IPS-18c (cell line): ENCODE measurements at regions not wholly inside any gene's neighbourhood (a gene's known extent, or its start where the extent isn't known, plus 50 kb on each side); places are given as distances from the start of the nearest gene placed in this dataset.
"Not testable (repeated sequence)": the region's sequence is repeated elsewhere in the genome, so short reads cannot be mapped to it uniquely, and the experiment has no call there.

ENCODE experiments used
- H3K4me3 ChIP-seq: 2 replicates; pipeline ENCODE4 v1.7.0; 2013; ENCODE audit warnings: low read depth, mild to moderate bottlenecking, low read length, moderate library complexity; ENCODE audit not compliant: insufficient read depth
- H3K9me3 ChIP-seq: one replicate; pipeline ENCODE4 v1.6.1; 2013; ENCODE audit warnings: mild to moderate bottlenecking, low read length, moderate library complexity; ENCODE audit not compliant: control insufficient read depth, insufficient read depth

DNA sequence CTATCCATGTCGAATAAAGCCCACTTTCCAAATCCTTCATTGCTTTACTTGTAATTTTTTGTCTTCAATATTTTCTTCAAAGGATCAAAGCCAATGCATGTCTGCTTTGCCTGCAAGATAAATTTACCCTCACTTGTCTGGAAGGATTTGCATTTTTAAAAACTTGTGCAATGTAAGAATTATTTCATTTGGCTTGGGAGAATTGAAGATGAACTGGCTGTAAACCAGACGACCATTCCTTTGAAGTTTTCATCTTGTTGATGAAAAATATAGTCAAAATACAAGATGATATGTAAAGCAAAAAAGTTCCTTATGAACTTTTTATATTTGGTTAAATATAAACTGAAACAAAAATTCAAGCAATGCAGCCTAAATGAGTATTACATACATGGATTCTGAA lies 225.0 kb downstream of the SLITRK1 start:
- no peak overlapping the region for H3K4me3 ChIP-seq
- no peaks in the 10 kb centered on the region for H3K9me3 ChIP-seq

DNA sequence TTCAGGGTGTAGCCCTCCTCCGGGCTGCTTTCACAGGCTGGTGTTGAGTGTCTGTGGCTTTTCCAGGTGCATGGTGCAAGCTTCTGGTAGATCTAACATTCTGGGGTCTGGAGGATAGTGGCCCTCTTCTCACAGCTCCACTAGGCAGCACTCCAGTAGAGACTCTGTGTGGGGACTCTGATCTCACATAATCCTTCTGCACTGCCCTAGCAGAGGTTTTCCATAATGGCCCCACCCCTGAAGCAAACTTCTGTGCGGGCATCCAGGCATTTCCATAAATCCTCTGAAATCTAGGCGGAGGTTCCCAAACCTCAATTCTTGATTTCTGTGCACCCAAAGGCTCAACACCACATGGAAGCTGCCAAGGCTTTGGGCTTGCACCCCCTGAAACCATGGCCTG lies 239.7 kb downstream of the SLITRK1 start:
- not testable (repeated sequence) for H3K4me3 ChIP-seq, H3K9me3 ChIP-seq

DNA sequence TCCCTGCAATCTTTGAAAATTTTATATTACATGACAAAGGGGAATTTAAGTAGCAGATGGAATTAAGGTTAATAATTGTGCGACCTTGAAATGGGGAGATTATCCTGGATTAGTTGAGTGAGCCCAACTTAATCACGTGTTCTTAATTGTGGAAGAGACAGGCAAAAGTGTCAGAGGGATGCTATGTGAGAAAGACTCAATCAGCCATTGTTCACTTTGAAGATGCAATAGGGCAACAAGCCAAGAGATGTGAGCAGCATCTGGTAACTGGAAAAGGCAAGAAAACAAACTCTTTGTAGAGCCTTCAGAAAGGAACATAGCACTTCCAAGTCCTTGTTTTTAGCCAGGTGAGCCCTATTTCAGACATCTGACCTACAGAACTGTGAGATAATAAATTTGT lies 247.7 kb downstream of the SLITRK1 start:
- Histone ChIP-seq H3K4me3 (no peak overlapping the region), H3K9me3 (no peaks in the 10 kb centered on the region)

DNA sequence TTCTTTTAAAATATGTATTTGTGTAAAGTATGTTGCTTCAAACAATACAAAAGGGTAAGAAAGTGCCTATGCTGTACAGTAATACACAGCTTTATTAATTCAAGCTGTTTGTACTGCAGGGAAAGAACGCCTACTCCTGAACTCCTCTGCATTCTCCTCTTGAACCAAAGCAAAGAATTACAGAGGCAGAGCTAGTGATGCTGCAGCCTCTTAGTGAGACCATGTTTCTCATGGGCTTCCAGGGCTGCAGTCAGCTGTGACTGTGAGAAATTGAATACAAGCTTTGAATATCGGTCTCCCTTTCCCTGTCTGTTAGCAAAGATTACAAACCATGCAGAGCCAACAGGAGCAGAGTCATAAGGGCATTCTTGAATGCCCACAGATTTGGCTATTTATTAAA lies 248.5 kb downstream of the SLITRK1 start:
- Histone ChIP-seq H3K9me3 (peaks cover 2% of the 10 kb centered on the region), H3K4me3 (no peak overlapping the region)

DNA sequence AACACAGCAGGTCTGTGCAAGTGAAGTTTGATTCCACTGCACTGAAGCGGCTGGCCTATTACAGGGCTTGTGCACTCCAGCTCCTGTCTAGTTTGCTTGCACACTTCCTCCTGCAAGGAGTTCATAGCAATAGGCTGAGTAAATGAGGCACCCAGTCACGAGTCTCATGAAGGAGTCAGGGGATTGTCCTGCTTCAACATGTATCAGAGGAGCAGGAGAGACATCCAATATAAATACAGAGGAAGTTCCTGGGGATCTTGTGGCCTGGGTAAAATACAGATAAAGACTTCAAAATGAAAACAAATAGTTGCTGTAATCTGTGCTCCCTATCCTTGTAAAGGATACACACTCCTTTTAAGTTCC lies 259.9 kb downstream of the SLITRK1 start:
- Histone ChIP-seq H3K9me3 (no peaks in the 10 kb centered on the region), H3K4me3 (no peak overlapping the region)

DNA sequence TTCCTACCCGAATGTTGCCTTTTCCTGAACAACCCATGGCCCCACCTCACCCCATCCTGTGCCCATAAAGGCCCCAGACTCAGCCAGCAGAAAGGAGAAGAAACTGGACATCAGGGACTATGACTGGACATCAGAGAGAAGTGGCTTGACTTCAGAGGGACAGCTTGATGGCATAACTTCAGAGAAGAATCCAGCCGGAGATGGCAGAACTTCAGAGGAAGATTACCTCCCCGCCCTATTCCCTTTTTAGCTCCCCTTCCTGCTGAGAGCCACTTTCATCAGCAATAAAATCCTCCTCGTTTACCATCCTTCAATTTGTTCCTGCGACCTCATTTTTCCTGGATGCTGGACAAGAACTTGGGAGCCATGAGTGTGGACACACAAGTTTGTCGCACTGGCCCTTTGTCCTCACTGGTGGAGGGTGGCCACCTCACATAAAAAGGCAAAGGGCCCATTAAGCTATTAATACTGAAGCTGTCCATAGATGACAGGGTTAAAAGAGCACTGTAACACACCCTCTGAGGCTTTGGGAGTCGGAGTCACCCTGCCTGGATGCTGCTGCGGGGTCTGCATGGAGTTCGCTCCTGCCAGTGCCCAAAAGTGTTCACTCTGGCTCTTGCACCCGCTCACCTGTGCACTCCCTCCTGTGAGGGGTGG lies 260.4 kb downstream of the SLITRK1 start:
- Histone ChIP-seq H3K9me3 (no peaks in the 10 kb centered on the region), H3K4me3 (no peak overlapping the region)

DNA sequence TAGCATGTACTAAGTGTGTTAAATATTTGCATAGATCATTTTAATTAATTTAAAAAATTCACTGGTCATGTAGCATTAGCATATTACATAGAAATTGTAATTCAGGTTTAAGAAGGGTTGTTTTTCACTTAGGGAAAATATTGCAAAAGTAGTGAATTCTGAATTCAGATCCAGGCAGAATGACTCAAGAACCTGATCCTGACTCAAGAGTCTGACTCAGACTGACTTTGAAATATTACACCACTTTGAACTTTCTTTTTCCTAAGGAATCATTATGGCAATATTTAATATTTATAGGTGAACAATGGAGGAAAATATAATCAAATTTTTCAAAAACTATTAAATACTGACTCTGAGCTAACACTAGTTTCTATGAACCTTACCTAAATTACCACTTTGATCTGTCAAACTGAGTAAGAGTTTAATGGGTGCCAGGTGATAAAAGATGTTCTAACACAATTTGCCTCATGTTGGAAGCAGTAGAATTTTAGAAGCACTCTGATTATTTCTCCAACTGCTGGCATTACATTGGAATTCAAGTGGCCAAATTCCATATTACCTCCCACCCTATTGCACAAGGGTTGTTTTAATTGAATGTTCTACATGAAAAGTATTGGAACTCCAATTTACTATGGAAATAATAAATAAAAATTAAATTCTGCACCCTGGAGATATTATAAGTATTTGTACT lies 261.6 kb downstream of the SLITRK1 start:
- Histone ChIP-seq H3K9me3 (no peaks in the 10 kb centered on the region), H3K4me3 (no peak overlapping the region)

DNA sequence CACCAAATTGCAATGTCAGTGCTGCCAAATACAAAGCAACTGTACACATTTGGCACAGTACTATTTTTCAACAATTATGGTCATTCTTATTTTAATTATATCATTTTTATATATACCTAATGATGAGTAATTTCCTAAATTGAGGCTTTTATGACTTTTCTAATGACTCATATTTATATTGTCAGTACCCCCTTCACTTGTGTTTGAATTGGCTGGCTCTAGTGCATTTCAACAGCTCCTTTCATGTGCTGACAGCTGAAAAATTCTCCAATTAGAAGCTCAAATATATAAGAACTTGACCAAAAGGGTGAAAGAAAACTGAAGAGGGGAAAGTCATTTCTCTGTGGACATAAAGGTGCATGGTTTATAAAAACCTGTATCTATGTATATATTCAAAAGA lies 263.3 kb downstream of the SLITRK1 start:
- no peaks in the 10 kb centered on the region for H3K9me3 ChIP-seq
- no peak overlapping the region for H3K4me3 ChIP-seq

DNA sequence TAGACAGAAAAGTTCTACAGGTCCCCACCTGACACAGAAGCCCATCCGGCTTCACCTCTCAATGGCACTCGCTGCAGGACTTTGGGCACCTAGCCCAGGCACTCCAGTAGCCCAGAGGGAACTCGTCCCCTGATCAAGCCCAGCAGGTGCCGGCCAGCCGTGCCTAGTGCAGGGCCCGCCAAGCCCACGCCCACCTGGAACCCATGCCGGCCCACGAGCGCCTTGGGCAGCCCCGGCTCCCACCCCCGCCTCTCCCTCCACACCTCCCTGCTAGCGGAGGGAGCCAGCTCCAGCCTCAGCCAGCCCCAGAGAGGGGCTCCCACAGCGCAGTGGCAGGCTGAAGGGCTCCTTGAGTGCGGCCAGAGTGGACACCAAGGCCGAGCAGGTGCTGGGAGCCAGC lies 268.8 kb downstream of the SLITRK1 start:
- Histone ChIP-seq H3K9me3 (peaks cover 2% of the 10 kb centered on the region), H3K4me3 (no peak overlapping the region)

DNA sequence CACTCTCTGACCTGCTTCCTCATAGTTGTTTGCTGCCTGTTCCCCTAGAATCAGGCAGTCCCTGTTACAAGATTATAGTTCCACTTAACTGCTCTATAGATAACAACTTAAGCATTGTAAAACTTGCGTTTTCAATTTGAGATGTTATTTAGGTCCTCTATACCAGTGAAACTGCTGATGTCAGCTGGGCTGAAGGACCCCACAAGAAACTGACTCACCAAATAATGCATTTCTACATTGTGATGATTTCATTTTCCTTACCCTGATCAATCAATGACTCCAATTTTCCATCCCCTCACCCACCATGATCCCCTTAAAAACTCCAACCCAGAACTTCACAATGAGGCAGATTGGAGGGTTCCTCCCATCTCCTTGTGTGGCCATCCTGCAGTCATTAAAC lies 280.7 kb downstream of the SLITRK1 start:
- no peak overlapping the region for H3K4me3 ChIP-seq
- H3K9me3 ChIP-seq: no peaks in the 10 kb centered on the region

DNA sequence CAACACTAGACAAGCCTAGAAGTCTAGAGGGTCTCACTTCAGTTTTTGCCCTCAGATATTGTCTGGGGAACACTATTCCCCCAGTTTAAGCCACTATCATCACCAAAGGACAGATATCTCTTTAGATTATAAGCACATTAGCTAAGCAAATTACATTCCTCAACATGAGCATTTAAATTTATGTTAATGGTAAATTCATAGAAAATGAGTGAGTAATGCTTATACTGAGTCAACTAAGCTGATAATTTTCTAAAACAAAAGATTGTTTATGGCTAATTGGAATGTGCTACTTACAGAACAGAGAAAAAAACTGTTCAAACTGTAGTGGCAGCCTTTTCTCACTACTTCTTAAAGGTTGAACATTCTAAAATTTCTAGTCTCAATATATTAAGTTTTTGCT lies 290.2 kb downstream of the SLITRK1 start:
- Histone ChIP-seq H3K9me3 (no peaks in the 10 kb centered on the region), H3K4me3 (no peak overlapping the region)

DNA sequence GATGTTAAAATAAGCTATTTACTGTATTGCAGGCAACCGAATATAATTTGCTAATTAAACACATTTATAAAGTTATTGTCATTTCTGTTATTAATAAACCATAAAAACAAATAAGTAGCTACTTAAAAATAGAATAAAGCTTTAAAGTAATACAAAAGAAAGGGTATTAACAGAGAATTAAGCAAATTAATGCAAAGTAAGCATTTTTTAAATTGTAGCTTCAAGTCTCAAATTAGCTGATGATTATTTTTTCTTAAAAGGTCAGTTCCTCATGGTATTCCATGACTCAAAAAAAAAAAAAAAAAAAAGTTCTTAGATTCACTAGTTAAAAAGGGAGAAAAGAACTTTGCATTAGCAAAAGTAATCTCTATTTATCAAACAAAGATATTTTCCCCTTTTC lies 292.5 kb downstream of the SLITRK1 start:
- Histone ChIP-seq H3K4me3 (no peak overlapping the region), H3K9me3 (no peaks in the 10 kb centered on the region)

DNA sequence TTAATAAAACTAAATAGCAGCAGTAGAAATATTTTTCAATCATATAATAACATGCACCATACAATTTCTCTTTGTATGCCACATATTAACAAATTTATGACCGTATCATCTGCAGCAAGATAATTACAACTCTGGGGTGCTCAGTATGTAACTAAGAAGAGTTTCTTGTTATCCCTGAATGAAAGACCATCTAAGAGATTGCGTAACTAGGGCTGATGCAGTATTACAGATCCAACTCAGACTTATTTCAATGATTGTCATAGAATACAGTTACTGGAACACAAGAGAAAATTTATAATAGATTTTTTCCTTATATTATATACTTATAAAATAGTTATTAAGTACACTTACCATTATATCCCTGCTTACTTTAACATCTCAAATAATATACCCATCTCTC lies 305.1 kb downstream of the SLITRK1 start:
- H3K4me3 ChIP-seq: no peak overlapping the region
- H3K9me3 ChIP-seq: no peaks in the 10 kb centered on the region

DNA sequence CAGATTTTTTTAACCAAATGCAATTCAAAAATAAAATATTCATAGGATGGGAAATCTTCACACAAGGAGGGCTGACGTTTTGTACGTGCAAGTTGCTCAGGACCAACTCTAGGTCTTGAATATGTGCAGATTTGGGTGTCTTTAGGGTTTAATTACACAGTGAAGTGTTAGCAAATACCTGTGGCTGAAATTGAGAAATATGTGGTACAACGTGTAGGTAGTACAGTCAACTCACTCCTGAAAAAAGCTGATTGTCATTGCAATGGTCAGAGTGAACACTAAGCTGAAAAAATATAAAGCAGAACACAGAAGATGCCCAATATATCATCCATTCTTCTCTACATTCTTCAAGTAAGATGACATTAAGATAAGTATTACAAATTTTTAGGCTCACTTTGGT lies 314.3 kb downstream of the SLITRK1 start:
- Histone ChIP-seq H3K4me3 (no peak overlapping the region), H3K9me3 (no peaks in the 10 kb centered on the region)

DNA sequence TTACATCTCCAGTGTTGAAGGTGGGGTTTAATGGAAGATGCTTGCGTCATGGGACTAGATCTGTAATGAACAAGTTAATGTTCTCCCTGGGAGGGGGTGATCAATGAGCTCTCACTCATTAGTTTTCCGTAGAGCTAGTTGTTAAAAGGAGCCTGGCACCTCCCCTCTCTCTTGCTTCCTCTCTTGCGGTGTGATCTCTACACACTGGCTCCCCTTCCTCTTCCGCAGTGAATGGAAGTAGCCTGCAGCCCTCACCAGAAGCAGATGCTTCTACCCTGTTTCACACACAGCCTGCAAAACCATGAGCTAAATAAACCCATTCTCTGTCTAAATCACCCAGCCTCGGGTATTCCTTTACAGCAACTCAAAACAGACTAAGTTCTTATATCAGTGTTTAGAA lies 318.8 kb downstream of the SLITRK1 start:
- H3K4me3 ChIP-seq: no peak overlapping the region
- no peaks in the 10 kb centered on the region for H3K9me3 ChIP-seq

DNA sequence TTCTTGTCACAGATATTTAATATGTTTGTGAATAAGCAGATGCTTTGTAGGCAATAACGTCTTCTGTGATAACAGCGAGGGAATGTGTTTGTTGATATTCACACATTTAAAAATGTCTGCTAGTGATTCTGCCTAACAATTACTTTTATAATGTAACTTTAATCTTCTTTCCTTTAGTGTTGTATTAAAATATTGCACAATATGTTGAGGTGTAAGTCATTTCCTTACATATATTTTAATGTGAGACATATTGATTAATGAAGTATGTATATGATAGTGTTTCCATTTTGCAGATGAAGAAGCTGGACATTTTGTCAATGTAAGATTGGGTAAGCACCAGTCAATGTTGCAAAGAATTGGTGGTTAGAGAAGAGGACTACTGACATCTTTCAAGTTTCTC lies 324.4 kb downstream of the SLITRK1 start:
- no peak overlapping the region for H3K4me3 ChIP-seq

DNA sequence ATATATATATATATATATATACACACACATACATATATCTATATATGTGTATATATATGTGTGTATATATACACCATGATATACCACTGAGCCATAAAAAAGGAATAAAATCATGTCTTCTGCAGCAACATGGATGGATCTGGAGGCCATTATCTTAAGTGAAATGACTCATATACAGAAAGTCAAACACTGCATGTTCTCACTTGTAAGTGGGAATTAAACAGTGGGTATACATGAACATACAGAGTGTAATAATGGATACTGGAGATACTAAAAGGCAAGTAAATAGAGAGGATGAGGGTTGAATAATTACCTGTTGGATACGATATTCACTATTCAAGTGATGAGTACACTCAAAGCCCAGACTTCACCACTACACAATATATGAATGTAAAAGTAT lies 332.6 kb downstream of the SLITRK1 start:
- H3K9me3 ChIP-seq: no peaks in the 10 kb centered on the region
- no peak overlapping the region for H3K4me3 ChIP-seq

More for the DNA sequence above, 324.4 kb downstream of the SLITRK1 start:
- H3K9me3 ChIP-seq: no peaks in the 10 kb centered on the region

DNA sequence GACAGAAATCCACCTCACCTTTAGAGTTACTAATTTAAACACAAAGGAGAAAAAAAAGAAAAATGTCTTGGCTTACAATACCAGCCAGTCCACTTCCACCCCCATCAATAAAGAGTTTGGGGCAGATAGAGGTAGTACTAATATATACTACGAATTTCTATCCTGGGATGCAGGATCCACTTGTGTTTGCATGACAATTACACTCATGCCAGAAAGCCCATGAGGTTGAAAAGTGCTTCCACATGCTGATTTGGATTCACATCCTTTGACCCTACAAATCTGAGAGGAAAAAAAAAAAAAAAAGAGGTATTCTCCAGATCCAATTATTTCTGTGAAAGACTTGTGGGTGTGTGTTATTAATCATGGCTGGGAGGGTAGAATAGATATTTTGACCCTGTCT lies 335.2 kb downstream of the SLITRK1 start:
- no peak overlapping the region for H3K4me3 ChIP-seq
- H3K9me3 ChIP-seq: no peaks in the 10 kb centered on the region

DNA sequence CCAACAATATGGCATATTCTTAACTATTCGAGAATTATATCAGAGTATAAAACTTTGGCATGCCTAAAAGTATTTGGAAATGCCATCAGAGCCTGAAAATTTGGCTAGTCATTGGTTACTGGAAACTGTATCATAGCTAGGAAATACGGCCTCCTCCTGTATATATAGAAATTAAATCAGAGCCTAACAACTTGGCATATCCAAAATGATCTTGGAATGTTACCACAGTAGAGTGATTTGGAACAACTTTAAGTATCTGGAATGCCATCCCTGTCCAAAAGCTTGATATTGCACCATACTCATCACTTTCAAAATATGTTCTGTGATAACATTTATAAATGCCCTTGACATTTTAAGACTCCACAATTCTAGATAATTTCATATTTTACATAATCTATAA lies 335.8 kb downstream of the SLITRK1 start:
- H3K4me3 ChIP-seq: no peak overlapping the region
- no peaks in the 10 kb centered on the region for H3K9me3 ChIP-seq
